DMS53 (cell line): ENCODE measurements at regions not wholly inside any gene's neighbourhood (a gene's known extent, or its start where the extent isn't known, plus 50 kb on each side); places are given as distances from the start of the nearest gene placed in this dataset.

Source experiments
- DNase-seq: peaks from one replicate; lab custom pipeline; 2025; lab: John Stamatoyannopoulos, UW

- no peak for DNase-seq
Observed at GRCh38 chr11:92276773-92277172, 52.2 kb downstream of the FAT3 start.

GRCh38 chr11:92277871-92278270 lies 53.3 kb downstream of the FAT3 start:
- no peak for DNase-seq

GRCh38 chr11:92278791-92279433 lies 54.3 kb downstream of the FAT3 start:
- no peak for DNase-seq

- DNase-seq = no peak
Observed at GRCh38 chr11:92284107-92284506, 59.5 kb downstream of the FAT3 start.

GRCh38 chr11:92284558-92284957 lies 59.9 kb downstream of the FAT3 start:
- no peak for DNase-seq

GRCh38 chr11:92285776-92286175 lies 61.2 kb downstream of the FAT3 start:
- DNase-seq = no peak

GRCh38 chr11:92286709-92287108 lies 62.1 kb downstream of the FAT3 start:
- no peak for DNase-seq

- peak; percentile 36 for DNase-seq
Observed at GRCh38 chr11:92295175-92296137, 70.8 kb downstream of the FAT3 start.

GRCh38 chr11:92296138-92296515 lies 71.5 kb downstream of the FAT3 start:
- peak; percentile 38 for DNase-seq

GRCh38 chr11:92297567-92298553 lies 73.2 kb downstream of the FAT3 start:
- DNase-seq = peak; percentile 40

GRCh38 chr11:92300876-92301275 lies 76.3 kb downstream of the FAT3 start:
- no peak for DNase-seq

GRCh38 chr11:92302770-92303169 lies 78.2 kb downstream of the FAT3 start:
- no peak for DNase-seq

GRCh38 chr11:92304271-92304670 lies 79.7 kb downstream of the FAT3 start:
- no peak for DNase-seq

GRCh38 chr11:92306966-92307510 lies 82.4 kb downstream of the FAT3 start:
- no peak for DNase-seq

- DNase-seq = no peak
Observed at GRCh38 chr11:92308366-92308765, 83.7 kb downstream of the FAT3 start.

- DNase-seq = peak; percentile 15
Observed at GRCh38 chr11:92311616-92312449, 87.2 kb downstream of the FAT3 start.

GRCh38 chr11:92313784-92314183 lies 89.2 kb downstream of the FAT3 start:
- DNase-seq = no peak

- DNase-seq = no peak
Observed at GRCh38 chr11:92314499-92314898, 89.9 kb downstream of the FAT3 start.

GRCh38 chr11:92316106-92316809 lies 91.6 kb downstream of the FAT3 start:
- DNase-seq = no peak

GRCh38 chr11:92317222-92317621 lies 92.6 kb downstream of the FAT3 start:
- DNase-seq = no peak
